ENCODE measurements at regions not wholly inside any gene's neighbourhood (a gene's known extent, or its start where the extent isn't known, plus 50 kb on each side); places are given as distances from the start of the nearest gene placed in this dataset.

DNA sequence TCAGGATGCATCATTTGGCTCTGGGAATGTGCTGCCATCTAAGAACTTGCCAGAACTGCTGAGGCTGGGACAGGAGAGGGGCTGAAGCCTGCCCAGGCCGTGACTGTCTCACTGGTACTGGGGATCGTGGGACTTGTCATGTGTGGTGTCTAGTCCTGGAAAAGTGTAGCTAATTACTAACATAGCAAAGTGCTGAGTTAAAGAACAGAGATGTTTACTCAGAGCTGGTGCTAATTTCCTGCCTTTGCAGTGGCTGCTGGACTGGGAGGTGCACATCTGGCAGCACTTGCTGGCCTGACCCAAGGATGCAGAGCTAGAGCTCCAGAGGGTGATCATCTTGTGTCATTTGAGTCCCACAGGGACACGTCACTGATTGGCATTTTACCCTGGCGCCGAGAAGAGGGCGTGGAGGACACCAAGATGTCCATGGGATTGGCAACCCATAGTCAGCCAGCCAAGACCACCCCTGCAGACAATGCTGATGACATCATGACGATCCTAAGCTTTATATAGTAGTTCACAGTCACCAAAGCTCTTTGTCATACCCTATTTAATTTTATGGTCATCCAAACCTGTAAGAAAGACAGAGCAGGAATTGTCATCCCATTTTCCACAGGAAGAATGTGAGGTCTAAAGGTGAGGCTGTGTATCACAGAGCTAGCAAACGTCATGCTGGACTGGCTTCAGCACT lies 110.1 kb upstream of the SLC44A3 start:
- Histone ChIP-seq H3K27me3 (ENCODE audit: control insufficient read depth, insufficient read depth, low read length) (no peaks in the 10 kb centered on the region), H3K36me3 (ENCODE audit: control insufficient read depth, insufficient read depth, low read length) (no peaks in the 10 kb centered on the region), H3K4me3 (ENCODE audit: low read length) (no peak overlapping the region), H3K9me3 (ENCODE audit: control insufficient read depth, insufficient read depth, low read length) (no peaks in the 10 kb centered on the region), H3K4me1 (ENCODE audit: control insufficient read depth, insufficient read depth, low read length) (no peaks in the 10 kb centered on the region), H3K27ac (ENCODE audit: low read length) (no peak overlapping the region)
- no peak overlapping the region for H3K4me3 Mint-ChIP-seq
- intact Hi-C loops (cut with micrococcal nuclease), result no loop called here
- peaks cover 22 to 41% of the 10 kb centered on the region in 2 donors for H3K27me3 Mint-ChIP-seq (ENCODE audit: low read depth in 2 of 2)
- no peaks in the 10 kb centered on the region for H3K36me3 Mint-ChIP-seq
- DNase-seq (no peak), ATAC-seq (no peak)
- no peaks in the 10 kb centered on the region for H3K9me3 Mint-ChIP-seq
- TF ChIP-seq, protein P1, sequence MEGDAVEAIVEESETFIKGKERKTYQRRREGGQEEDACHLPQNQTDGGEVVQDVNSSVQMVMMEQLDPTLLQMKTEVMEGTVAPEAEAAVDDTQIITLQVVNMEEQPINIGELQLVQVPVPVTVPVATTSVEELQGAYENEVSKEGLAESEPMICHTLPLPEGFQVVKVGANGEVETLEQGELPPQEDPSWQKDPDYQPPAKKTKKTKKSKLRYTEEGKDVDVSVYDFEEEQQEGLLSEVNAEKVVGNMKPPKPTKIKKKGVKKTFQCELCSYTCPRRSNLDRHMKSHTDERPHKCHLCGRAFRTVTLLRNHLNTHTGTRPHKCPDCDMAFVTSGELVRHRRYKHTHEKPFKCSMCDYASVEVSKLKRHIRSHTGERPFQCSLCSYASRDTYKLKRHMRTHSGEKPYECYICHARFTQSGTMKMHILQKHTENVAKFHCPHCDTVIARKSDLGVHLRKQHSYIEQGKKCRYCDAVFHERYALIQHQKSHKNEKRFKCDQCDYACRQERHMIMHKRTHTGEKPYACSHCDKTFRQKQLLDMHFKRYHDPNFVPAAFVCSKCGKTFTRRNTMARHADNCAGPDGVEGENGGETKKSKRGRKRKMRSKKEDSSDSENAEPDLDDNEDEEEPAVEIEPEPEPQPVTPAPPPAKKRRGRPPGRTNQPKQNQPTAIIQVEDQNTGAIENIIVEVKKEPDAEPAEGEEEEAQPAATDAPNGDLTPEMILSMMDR (IDR thresholded peaks at IDR 0.05), result no peak
- no peak overlapping the region for H3K27ac Mint-ChIP-seq
- 84% methylated on average over 7 of the region's 8 CpGs for WGBS (ENCODE audit: insufficient coverage)
- H3K4me1 Mint-ChIP-seq, result no peaks in the 10 kb centered on the region

DNA sequence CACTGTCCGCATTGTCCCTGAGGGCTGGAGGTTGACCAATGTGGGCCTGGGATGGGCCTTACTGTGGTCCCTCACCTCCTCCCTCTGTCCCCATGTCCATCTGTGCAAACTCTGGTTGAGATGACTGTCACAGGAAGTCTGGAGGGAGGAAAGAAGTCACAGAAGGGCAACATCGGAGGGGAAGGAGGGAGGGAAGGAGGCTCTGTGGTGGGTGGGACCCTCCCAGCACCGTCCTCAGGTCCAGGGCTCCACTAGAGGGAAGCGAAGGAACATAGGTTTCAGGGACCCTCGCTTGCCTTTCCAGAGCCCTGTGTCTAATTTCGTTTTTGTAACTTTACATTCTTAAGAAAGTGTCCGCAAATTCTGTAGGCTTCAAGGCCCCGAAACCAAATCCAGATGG lies 111.3 kb upstream of the SLC44A3 start:
- H3K36me3 ChIP-seq (ENCODE audit: control insufficient read depth, insufficient read depth, low read length), result no peaks in the 10 kb centered on the region
- no peaks in the 10 kb centered on the region for H3K4me1 Mint-ChIP-seq
- ATAC-seq, result no peak
- DNase-seq, result no peak
- intact Hi-C loops (cut with micrococcal nuclease), result no loop called here
- WGBS (ENCODE audit: insufficient coverage), result 81% methylated on average over 8 of the region's 8 CpGs
- H3K27me3 ChIP-seq (ENCODE audit: control insufficient read depth, insufficient read depth, low read length), result no peaks in the 10 kb centered on the region
- no peaks in the 10 kb centered on the region for H3K36me3 Mint-ChIP-seq
- no peak overlapping the region for H3K4me3 Mint-ChIP-seq
- no peaks in the 10 kb centered on the region for H3K9me3 Mint-ChIP-seq
- H3K4me3 ChIP-seq (ENCODE audit: low read length), result no peak overlapping the region
- TF ChIP-seq, protein P1 (IDR thresholded peaks at IDR 0.05), result no peak
- no peak overlapping the region for H3K27ac ChIP-seq (ENCODE audit: low read length)
- H3K4me1 ChIP-seq (ENCODE audit: control insufficient read depth, insufficient read depth, low read length), result no peaks in the 10 kb centered on the region
- peaks cover 25 to 43% of the 10 kb centered on the region in 2 donors for H3K27me3 Mint-ChIP-seq (ENCODE audit: low read depth in 2 of 2)
- no peaks in the 10 kb centered on the region for H3K9me3 ChIP-seq (ENCODE audit: control insufficient read depth, insufficient read depth, low read length)
- no peak overlapping the region for H3K27ac Mint-ChIP-seq

DNA sequence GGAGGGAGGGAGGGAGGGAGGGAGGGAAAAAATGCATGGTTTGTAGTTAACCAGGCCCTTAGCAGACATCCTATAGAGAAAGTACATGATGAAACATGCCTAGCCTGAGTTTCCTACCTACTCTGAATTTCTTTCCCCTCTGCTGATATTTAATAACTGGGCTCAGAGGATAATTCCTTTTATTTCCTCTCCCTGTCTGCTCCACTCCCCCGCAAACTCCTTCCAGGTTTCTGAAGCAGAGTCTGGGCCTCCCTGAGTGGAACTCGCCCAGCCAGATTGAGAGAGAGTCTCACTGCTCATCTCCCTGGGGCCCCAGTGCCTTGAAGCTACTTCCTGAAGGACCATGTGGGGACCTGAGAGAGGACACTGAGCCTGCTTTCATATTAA lies 111.9 kb upstream of the SLC44A3 start:
- TF ChIP-seq, protein P1 (IDR thresholded peaks at IDR 0.05), result no peak
- intact Hi-C loops (cut with micrococcal nuclease), result no loop called here
- ATAC-seq (no peak), DNase-seq (no peak)
- H3K36me3 Mint-ChIP-seq, result no peaks in the 10 kb centered on the region
- no peak overlapping the region for H3K4me3 Mint-ChIP-seq
- H3K27me3 ChIP-seq (ENCODE audit: control insufficient read depth, insufficient read depth, low read length), result no peaks in the 10 kb centered on the region
- H3K4me3 ChIP-seq (ENCODE audit: low read length), result no peak overlapping the region
- H3K27ac Mint-ChIP-seq, result no peak overlapping the region
- no peak overlapping the region for H3K27ac ChIP-seq (ENCODE audit: low read length)
- H3K9me3 ChIP-seq (ENCODE audit: control insufficient read depth, insufficient read depth, low read length), result no peaks in the 10 kb centered on the region
- H3K9me3 Mint-ChIP-seq, result no peaks in the 10 kb centered on the region
- 77% methylated on average over 2 of the region's 2 CpGs for WGBS (ENCODE audit: insufficient coverage)
- H3K36me3 ChIP-seq (ENCODE audit: control insufficient read depth, insufficient read depth, low read length), result no peaks in the 10 kb centered on the region
- no peaks in the 10 kb centered on the region for H3K4me1 Mint-ChIP-seq
- peaks cover 25 to 40% of the 10 kb centered on the region in 2 donors for H3K27me3 Mint-ChIP-seq (ENCODE audit: low read depth in 2 of 2)
- no peaks in the 10 kb centered on the region for H3K4me1 ChIP-seq (ENCODE audit: control insufficient read depth, insufficient read depth, low read length)
